H9 (cell line): ENCODE measurements at regions not wholly inside any gene's neighbourhood (a gene's known extent, or its start where the extent isn't known, plus 50 kb on each side); places are given as distances from the start of the nearest gene placed in this dataset.

Source experiments
- DNase-seq: peaks from one replicate; pipeline ENCODE4 v3.0.0-alpha.2; 2017
- H2AFZ ChIP-seq: one replicate; pipeline ENCODE4 v1.6.1; 2013; ENCODE audit warnings: mild to moderate bottlenecking, low read length, control low read depth, moderate library complexity
- H2AK5ac ChIP-seq: 2 replicates; pipeline ENCODE4 v1.6.1; 2013; ENCODE audit warnings: low read length, control low read depth, mixed read lengths; ENCODE audit not compliant: insufficient read length
- H2BK120ac ChIP-seq: one replicate; pipeline ENCODE4 v1.6.1; 2013; ENCODE audit warnings: low read depth, mild to moderate bottlenecking, low read length, control low read depth, inconsistent platforms; ENCODE audit not compliant: poor library complexity, severe bottlenecking
- H2BK12ac ChIP-seq: 2 replicates; pipeline ENCODE4 v1.6.1; 2013; ENCODE audit warnings: low read length, control low read depth, mixed read lengths, low read depth; ENCODE audit not compliant: insufficient read length
- H2BK15ac ChIP-seq: 2 replicates; pipeline ENCODE4 v1.6.1; 2013; ENCODE audit warnings: low read depth, low read length, control low read depth
- H2BK20ac ChIP-seq: one replicate; pipeline ENCODE4 v1.6.1; 2013; ENCODE audit warnings: low read depth, mild to moderate bottlenecking, low read length, control low read depth, inconsistent platforms; ENCODE audit not compliant: poor library complexity, severe bottlenecking
- H2BK5ac ChIP-seq: 2 replicates; pipeline ENCODE4 v1.6.1; 2013; ENCODE audit warnings: low read length, control low read depth, mixed read lengths; ENCODE audit not compliant: insufficient read length
- H3K14ac ChIP-seq: 2 replicates; pipeline ENCODE4 v1.6.1; 2013; ENCODE audit warnings: low read length, control low read depth; ENCODE audit not compliant: insufficient read depth
- H3K18ac ChIP-seq: 2 replicates; pipeline ENCODE4 v1.6.1; 2013; ENCODE audit warnings: low read depth, mild to moderate bottlenecking, mixed read lengths, low read length, control low read depth; ENCODE audit not compliant: insufficient read length
- H3K23ac ChIP-seq: 2 replicates; pipeline ENCODE4 v1.6.1; 2013; ENCODE audit warnings: low read length, control low read depth, mixed read lengths, low read depth; ENCODE audit not compliant: insufficient read length
- H3K23me2 ChIP-seq: 2 replicates; pipeline ENCODE4 v1.6.1; 2013; ENCODE audit warnings: low read depth, mild to moderate bottlenecking, mixed read lengths, low read length, control low read depth; ENCODE audit not compliant: insufficient read length, poor library complexity, severe bottlenecking
- H3K27ac ChIP-seq: 2 replicates; pipeline ENCODE4 v1.5.1; 2013; ENCODE audit warnings: low read length, control low read depth, mixed read lengths, low read depth; ENCODE audit not compliant: insufficient read length
- H3K27me3 ChIP-seq: 2 replicates; pipeline ENCODE4 v1.6.1; 2013; ENCODE audit warnings: low read length, control low read depth, inconsistent platforms; ENCODE audit not compliant: insufficient read depth
- H3K4ac ChIP-seq: 2 replicates; pipeline ENCODE4 v1.6.1; 2013; ENCODE audit warnings: low read depth, mild to moderate bottlenecking, control low read depth, inconsistent platforms, low read length, moderate library complexity
- H3K4me1 ChIP-seq: 2 replicates; pipeline ENCODE4 v1.6.1; 2013; ENCODE audit warnings: low read length, control low read depth, inconsistent platforms; ENCODE audit not compliant: insufficient read depth
- H3K4me2 ChIP-seq: 2 replicates; pipeline ENCODE4 v1.6.1; 2013; ENCODE audit warnings: low read length, control low read depth, mixed read lengths; ENCODE audit not compliant: insufficient read length, insufficient read depth
- H3K56ac ChIP-seq: 2 replicates; pipeline ENCODE4 v1.6.1; 2013; ENCODE audit warnings: low read depth, mild to moderate bottlenecking, mixed read lengths, low read length, control low read depth; ENCODE audit not compliant: insufficient read length
- H3K79me1 ChIP-seq: 2 replicates; pipeline ENCODE4 v1.6.1; 2013; ENCODE audit warnings: low read depth, mild to moderate bottlenecking, moderate library complexity, low read length, control low read depth, inconsistent platforms; ENCODE audit not compliant: insufficient read depth, poor library complexity, severe bottlenecking
- H3K79me2 ChIP-seq: 2 replicates; pipeline ENCODE4 v1.6.1; 2013; ENCODE audit warnings: low read length, control low read depth, inconsistent platforms; ENCODE audit not compliant: insufficient read depth
- H3K9ac ChIP-seq: 2 replicates; pipeline ENCODE4 v1.6.1; 2013; ENCODE audit warnings: low read length, control low read depth, mixed read lengths; ENCODE audit not compliant: insufficient read length; ENCODE audit errors: extremely low read depth
- H3K9me3 ChIP-seq: one replicate; pipeline ENCODE4 v1.6.1; 2013; ENCODE audit warnings: low read depth, low read length, inconsistent platforms; ENCODE audit not compliant: control insufficient read depth
- H3T11ph ChIP-seq: one replicate; pipeline ENCODE4 v1.6.1; 2013; ENCODE audit warnings: mild to moderate bottlenecking, low read length, control low read depth, inconsistent platforms
- H4K20me1 ChIP-seq: one replicate; pipeline ENCODE4 v1.6.1; 2013; ENCODE audit not compliant: control insufficient read depth, insufficient read length, insufficient read depth
- H4K5ac ChIP-seq: 2 replicates; pipeline ENCODE4 v1.6.1; 2013; ENCODE audit warnings: low read depth, mild to moderate bottlenecking, mixed read lengths, low read length, control low read depth; ENCODE audit not compliant: insufficient read length
- H4K8ac ChIP-seq: replicated peaks from 2 replicates; pipeline ENCODE4 v1.6.1; 2013; ENCODE audit warnings: low read length, control low read depth, mixed read lengths, low read depth; ENCODE audit not compliant: insufficient read length
- H4K91ac ChIP-seq: 2 replicates; pipeline ENCODE4 v1.6.1; 2013; ENCODE audit warnings: low read depth, mild to moderate bottlenecking, moderate library complexity, mixed read lengths, low read length, control low read depth; ENCODE audit not compliant: insufficient read length
- H3K27ac Mint-ChIP-seq, 3 experiments: 2 replicates in 2 of 3; 3 replicates in 1 of 3; pipeline ENCODE4 v1.8.0; 2020 to 2021; ENCODE audit warnings: mixed read lengths in 3 of 3, mild to moderate bottlenecking in 1 of 3, moderate library complexity in 1 of 3
- H3K27me3 Mint-ChIP-seq: 2 replicates; pipeline ENCODE4 v1.8.0; 2021; ENCODE audit warnings: low read depth, mild to moderate bottlenecking, moderate library complexity, mixed read lengths
- H3K36me3 Mint-ChIP-seq, 3 experiments: 2 replicates in 2 of 3; 3 replicates in 1 of 3; pipeline ENCODE4 v1.8.0; 2020 to 2021; ENCODE audit warnings: low read depth in 3 of 3, mixed read lengths in 3 of 3; ENCODE audit not compliant: insufficient read depth in 1 of 3
- H3K4me1 Mint-ChIP-seq, 2 experiments: 2 replicates each; pipeline ENCODE4 v1.8.0; 2020; ENCODE audit warnings: mixed read lengths in 2 of 2
- H3K4me3 Mint-ChIP-seq, 2 experiments: 2 replicates in 1 of 2; 3 replicates in 1 of 2; pipeline ENCODE4 v1.8.0; 2020 to 2021; ENCODE audit warnings: mild to moderate bottlenecking in 2 of 2, mixed read lengths in 2 of 2, moderate library complexity in 1 of 2
- H3K9me3 Mint-ChIP-seq, 2 experiments: 2 replicates in 1 of 2; 3 replicates in 1 of 2; pipeline ENCODE4 v1.8.0; 2020; ENCODE audit warnings: mild to moderate bottlenecking in 2 of 2, mixed read lengths in 2 of 2, moderate library complexity in 1 of 2
- CTCF ChIP-seq: fragments of 200-600 bp; sonication (generic); conservative IDR thresholded peaks from 3 replicates; pipeline ENCODE4 v1.8.0; 2021; ENCODE audit warnings: antibody characterized with exemption, mild to moderate bottlenecking
- WGBS: extraction: QIAGEN DNeasy Blood & Tissue Kit; methylation state at CpG from one replicate; pipeline ENCODE4 v1.1.7; 2013; ENCODE audit warnings: missing lambda C conversion rate, low lambda C conversion rate, mixed read lengths; ENCODE audit not compliant: insufficient read length; ENCODE audit errors: extremely low coverage; 5-methylcytosine and 5-hydroxymethylcytosine counted together

GRCh38 chr7:142593106-142593505, 156.2 kb upstream of the PRSS1 start:
- Histone ChIP-seq H3K79me2 (no peaks in the 10 kb centered on the region), H3K27me3 (no peaks in the 10 kb centered on the region; the same call in 1 of the 2 replicates), H3K23me2 (no peaks in the 10 kb centered on the region), H2BK5ac (no peak overlapping the region), H3K18ac (no peak overlapping the region), H2BK15ac (no peak overlapping the region), H3K9me3 (no peaks in the 10 kb centered on the region), H3K79me1 (no peaks in the 10 kb centered on the region), H4K8ac (no peak overlapping the region), H4K5ac (no peak overlapping the region), H3K56ac (no peak overlapping the region), H2BK20ac (no peak overlapping the region), H4K91ac (no peak overlapping the region), H2AFZ (no peak overlapping the region), H2AK5ac (no peak overlapping the region), H2BK120ac (no peak overlapping the region), H3K23ac (no peak overlapping the region), H3K9ac (no peak overlapping the region), H3K4me1 (no peaks in the 10 kb centered on the region), H3K4ac (no peak overlapping the region), H4K20me1 (no peaks in the 10 kb centered on the region), H2BK12ac (no peak overlapping the region), H3K14ac (no peak overlapping the region), H3K4me2 (no peak overlapping the region), H3T11ph (no peak overlapping the region), H3K27ac (no peak overlapping the region)
- no peak for DNase-seq
- Mint-ChIP-seq H3K4me1 (no peaks in the 10 kb centered on the region), H3K27ac (no peak overlapping the region), H3K9me3 (no peaks in the 10 kb centered on the region), H3K4me3 (no peak overlapping the region), H3K27me3 (peaks cover 14% of the 10 kb centered on the region), H3K36me3 (no peaks in the 10 kb centered on the region)
- WGBS, result no CpG with 5 or more reads among the region's 4 CpGs
- no peak for TF ChIP-seq CTCF
